AG04449 (cell line): ENCODE measurements at regions not wholly inside any gene's neighbourhood (a gene's known extent, or its start where the extent isn't known, plus 50 kb on each side); places are given as distances from the start of the nearest gene placed in this dataset.
A peak's percentile ranks its signal among the peaks of the same experiment; 100 is the strongest.
"Not testable (repeated sequence)": the region's sequence is repeated elsewhere in the genome, so short reads cannot be mapped to it uniquely, and the experiment has no call there.

Source experiments
- CTCF ChIA-PET: fragments of 350-600 bp; formaldehyde crosslinking; extraction: SDS; loops from one replicate; lab custom pipeline; 2021; ENCODE audit warnings: antibody characterized with exemption; lab: Yijun Ruan, JAX
- POLR2A ChIA-PET: fragments of 400-600, 350-600 bp; formaldehyde crosslinking; extraction: SDS; loops from one replicate; lab custom pipeline; 2020; ENCODE audit warnings: antibody characterized with exemption, inconsistent platforms; lab: Yijun Ruan, JAX
- DNase-seq: peaks from one replicate; pipeline ENCODE4 v3.0.0-alpha.2; 2010; ENCODE audit warnings: low read depth, low spot score
- H3K4me3 ChIP-seq: 2 replicates; pipeline ENCODE4 v1.5.1; 2011; ENCODE audit warnings: low read depth, mild to moderate bottlenecking, control low read depth, low read length
- TF ChIP-seq, protein P1 (sequence below): IDR thresholded peaks from one replicate; pipeline ENCODE4 v1.5.1; 2011; ENCODE audit warnings: mild to moderate bottlenecking, moderate library complexity, low read length, control low read depth, inconsistent platforms; ENCODE audit not compliant: insufficient read depth; ENCODE audit errors: missing control alignments

GRCh38 chr1:9443913-9444445 is 95.3 kb upstream of the SLC25A33 start:
- ChIA-PET CTCF (interaction anchor here (1.2 to 4.2 kb wide), 4 partner anchors 12 to 47 kb away, joined by 3 to 23 read pairs (median 3); no protein-coding TSS in a partner anchor), POLR2A (interaction anchor here (0.5 kb wide), 1 partner anchor 35 kb away, joined by 3 read pairs; no protein-coding TSS in a partner anchor)
- TF ChIP-seq, protein P1, sequence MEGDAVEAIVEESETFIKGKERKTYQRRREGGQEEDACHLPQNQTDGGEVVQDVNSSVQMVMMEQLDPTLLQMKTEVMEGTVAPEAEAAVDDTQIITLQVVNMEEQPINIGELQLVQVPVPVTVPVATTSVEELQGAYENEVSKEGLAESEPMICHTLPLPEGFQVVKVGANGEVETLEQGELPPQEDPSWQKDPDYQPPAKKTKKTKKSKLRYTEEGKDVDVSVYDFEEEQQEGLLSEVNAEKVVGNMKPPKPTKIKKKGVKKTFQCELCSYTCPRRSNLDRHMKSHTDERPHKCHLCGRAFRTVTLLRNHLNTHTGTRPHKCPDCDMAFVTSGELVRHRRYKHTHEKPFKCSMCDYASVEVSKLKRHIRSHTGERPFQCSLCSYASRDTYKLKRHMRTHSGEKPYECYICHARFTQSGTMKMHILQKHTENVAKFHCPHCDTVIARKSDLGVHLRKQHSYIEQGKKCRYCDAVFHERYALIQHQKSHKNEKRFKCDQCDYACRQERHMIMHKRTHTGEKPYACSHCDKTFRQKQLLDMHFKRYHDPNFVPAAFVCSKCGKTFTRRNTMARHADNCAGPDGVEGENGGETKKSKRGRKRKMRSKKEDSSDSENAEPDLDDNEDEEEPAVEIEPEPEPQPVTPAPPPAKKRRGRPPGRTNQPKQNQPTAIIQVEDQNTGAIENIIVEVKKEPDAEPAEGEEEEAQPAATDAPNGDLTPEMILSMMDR = no peak

DNA sequence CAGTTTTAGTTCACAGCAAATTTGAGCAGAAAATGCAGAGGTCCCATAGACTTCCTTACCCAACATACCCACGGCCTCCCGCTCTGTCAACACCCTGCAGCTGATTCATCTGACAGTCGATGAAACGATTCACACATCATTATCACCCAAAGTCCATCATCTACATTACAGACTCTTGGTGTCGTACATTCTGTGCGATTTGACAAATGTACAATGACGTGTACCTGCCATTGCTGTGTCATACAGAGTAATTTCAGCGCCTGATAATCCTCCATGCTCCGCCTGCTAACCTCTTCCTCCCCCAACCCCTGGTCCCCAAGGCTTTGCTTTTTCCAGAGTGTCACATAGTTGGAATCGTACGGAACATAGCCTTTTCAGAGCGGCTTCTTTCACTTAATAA is 94.7 kb upstream of the SLC25A33 start:
- TF ChIP-seq, protein P1 = no peak
- ChIA-PET CTCF (interaction anchor here (1.2 to 4.2 kb wide), 4 partner anchors 11 to 46 kb away, joined by 3 to 23 read pairs (median 3); no protein-coding TSS in a partner anchor), POLR2A (interaction anchor here (0.5 kb wide), 1 partner anchor 35 kb away, joined by 3 read pairs; no protein-coding TSS in a partner anchor)
- H3K4me3 ChIP-seq = no peak overlapping the region
- DNase-seq = no peak

More at GRCh38 chr1:9443913-9444445, 95.3 kb upstream of the SLC25A33 start:
- H3K4me3 ChIP-seq = no peak overlapping the region
- DNase-seq = no peak

DNA sequence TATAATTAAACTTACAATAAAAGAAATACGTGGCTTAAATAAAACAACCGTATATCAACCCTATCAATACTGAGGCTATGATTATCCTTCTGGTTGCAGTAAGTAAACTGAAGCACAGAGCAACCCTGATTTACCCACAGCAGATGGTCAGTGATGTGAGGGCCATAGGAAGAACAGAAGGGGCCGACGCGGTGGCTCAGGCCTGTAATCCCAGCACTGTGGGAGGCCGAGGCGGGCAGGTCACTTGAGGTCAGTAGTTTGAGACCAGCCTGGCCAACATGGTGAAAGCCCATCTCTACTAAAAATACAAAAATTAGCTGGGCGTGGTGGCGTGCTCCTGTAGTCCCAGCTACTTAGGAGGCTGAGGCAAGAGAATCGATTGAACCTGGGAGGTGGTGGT is 94.2 kb upstream of the SLC25A33 start:
- DNase-seq, POLR2A ChIA-PET, H3K4me3 ChIP-seq: not testable (repeated sequence)
- CTCF ChIA-PET = interaction anchor here (1.3 to 4.2 kb wide), 3 partner anchors 11 to 155 kb away, joined by 3 to 23 read pairs (median 5); no protein-coding TSS in a partner anchor

GRCh38 chr1:9447215-9447960 is 91.9 kb upstream of the SLC25A33 start:
- ChIA-PET CTCF (interaction anchor here (0.6 to 9.5 kb wide), 6 partner anchors 8 to 211 kb away, joined by 3 to 205 read pairs (median 6); partner anchors contain the start of gene SPSB1), POLR2A (no interaction called here)
- H3K4me3 ChIP-seq = no peak overlapping the region
- TF ChIP-seq, protein P1 = no peak
- DNase-seq = no peak

DNA sequence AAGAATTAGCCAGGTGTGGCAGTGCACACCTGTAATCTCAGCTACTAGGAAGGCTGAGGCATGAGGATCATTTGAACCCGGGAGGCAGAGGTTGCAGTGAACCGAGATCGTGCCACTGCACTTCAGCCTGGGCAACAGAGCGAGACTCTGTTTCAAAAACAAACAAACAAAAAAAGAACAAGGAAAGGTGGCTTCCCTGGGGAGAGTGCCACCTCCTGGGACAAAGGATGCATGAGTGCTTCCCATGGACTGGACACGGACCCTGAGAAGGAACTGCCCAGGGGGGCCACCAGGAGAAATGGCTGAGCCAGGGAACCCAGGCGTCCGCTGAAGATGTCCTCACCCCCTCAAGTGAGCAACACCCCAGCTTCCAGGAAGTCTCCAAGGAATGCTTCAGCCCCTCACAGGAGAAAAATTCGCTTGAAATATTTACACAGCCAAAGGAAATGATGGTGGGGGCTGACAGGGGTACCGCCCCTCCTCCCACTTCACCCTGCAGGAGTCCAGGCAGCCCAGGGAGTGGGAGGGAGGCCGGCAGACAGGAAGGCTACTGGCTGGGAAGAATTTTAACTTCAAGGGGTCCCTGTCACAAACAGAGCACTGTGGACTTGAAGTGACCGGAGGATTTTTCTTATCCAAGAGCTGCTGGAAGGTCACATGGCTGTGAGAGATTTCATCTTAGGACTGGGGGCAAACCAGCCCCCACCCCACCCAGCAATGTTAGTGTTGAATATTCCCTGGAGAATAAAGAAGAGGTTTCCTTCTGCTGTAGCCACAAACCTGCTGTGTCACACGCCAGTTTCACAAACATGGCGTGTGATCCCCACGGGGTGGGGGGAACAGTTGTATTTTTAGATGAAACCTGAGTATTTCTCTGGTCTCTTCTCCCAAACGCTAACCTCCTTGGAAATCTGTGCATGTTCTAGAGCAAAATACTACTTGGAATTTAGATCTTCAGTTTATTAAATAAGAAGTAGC is 90.8 kb upstream of the SLC25A33 start:
- no peak overlapping the region for H3K4me3 ChIP-seq
- DNase-seq = no peak
- CTCF ChIA-PET = interaction anchor here (0.6 to 9.5 kb wide), 8 partner anchors 7 to 212 kb away, joined by 3 to 205 read pairs (median 6); partner anchors contain the start of gene SPSB1
- TF ChIP-seq, protein P1 = no peak
- POLR2A ChIA-PET = no interaction called here

DNA sequence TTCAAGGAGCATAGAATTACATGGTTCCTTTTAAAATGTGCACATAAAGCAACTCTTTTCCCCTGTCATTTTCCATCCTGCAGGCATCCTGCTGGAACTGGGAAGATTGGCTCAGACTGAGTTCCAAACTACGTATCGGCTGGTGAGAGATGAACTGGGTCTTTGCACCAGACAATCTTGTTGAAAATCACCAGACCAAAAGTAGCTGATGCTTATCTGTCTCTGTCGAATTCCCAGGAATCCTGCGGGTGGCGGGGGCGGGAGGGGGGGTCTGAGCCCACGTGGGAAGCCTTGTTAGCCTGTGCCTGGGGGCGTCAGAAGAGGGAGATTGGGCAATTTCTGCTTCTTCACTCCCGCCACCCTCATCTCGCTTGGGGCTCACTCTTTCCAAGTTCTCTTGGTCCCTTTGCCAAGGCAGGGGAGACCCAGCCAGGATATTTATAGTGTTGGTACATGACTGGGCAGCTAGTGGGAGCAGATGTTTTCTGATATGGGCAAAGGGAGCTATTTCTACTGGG is 90.1 kb upstream of the SLC25A33 start:
- no peak overlapping the region for H3K4me3 ChIP-seq
- DNase-seq = peak; percentile 36
- TF ChIP-seq, protein P1 = no peak
- ChIA-PET POLR2A (interaction anchor here (0.6 kb wide), 1 partner anchor 15 kb away, joined by 3 read pairs; no protein-coding TSS in a partner anchor), CTCF (interaction anchor here (0.8 to 9.5 kb wide), 4 partner anchors 11 to 182 kb away, joined by 3 to 205 read pairs (median 12); partner anchors contain the start of gene SPSB1)
